HCEC 1CT (cell line): ENCODE measurements at regions not wholly inside any gene's neighbourhood (a gene's known extent, or its start where the extent isn't known, plus 50 kb on each side); places are given as distances from the start of the nearest gene placed in this dataset.
A peak's percentile ranks its signal among the peaks of the same experiment; 100 is the strongest.
"Not testable (repeated sequence)": the region's sequence is repeated elsewhere in the genome, so short reads cannot be mapped to it uniquely, and the experiment has no call there.

ENCODE experiments used
- DNase-seq: peaks from one replicate; pipeline ENCODE4 v3.0.0-alpha.2; 2017

DNA sequence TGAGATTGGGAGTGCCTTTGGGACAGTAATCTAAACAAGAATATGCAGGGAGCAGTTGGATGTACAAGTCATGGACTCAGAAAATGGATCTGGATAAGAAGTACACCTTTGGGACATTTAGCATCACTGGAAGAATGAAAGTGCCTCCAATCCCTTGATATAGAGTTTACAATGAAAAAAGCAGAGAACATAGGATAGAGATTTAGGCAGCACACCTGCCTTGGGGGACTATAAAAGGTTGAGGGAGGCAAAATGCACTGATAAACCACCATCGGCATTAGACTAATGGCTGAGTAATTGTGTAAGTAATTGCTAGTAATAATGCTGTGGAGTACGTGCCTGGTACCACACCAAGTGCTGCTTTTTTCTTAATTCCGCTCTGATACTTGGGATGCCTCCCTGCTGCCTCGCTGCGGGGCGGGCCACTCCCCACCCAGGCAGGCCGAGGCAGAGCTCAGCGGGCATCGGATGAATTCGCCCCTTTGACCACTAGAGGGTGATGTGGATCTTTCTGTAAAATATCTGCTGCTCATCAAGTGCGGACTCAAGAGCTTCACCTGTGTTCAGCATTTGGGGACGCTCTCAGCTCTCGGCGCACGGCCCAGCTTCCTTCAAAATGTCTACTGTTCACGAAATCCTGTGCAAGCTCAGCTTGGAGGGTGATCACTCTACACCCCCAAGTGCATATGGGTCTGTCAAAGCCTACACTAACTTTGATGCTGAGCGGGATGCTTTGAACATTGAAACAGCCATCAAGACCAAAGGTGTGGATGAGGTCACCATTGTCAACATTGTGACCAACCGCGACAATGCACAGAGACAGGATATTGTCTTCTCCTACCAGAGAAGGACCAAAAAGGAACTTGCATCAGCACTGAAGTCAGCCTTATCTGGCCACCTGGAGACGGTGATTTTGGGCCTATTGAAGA, 99.9 kb downstream of the ANKRD18B start:
- DNase-seq = peak; percentile 43

DNA sequence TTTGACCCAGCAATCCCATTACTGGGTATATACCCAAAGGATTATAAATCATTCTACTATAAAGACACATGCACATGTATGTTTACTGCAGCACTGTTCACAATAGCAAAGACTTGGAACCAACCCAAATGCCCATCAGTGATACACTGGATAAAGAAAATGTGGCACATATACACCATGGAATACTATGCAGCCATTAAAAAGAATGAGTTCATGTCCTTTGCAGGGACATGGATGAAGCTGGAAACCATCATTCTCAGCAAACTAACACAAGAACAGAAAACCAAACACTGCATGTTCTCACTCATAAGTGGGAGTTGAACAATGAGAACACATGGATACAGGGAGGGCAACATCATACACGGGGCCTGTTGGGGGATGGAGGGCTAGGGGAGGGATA, 104.3 kb downstream of the ANKRD18B start:
- DNase-seq = not testable (repeated sequence)

DNA sequence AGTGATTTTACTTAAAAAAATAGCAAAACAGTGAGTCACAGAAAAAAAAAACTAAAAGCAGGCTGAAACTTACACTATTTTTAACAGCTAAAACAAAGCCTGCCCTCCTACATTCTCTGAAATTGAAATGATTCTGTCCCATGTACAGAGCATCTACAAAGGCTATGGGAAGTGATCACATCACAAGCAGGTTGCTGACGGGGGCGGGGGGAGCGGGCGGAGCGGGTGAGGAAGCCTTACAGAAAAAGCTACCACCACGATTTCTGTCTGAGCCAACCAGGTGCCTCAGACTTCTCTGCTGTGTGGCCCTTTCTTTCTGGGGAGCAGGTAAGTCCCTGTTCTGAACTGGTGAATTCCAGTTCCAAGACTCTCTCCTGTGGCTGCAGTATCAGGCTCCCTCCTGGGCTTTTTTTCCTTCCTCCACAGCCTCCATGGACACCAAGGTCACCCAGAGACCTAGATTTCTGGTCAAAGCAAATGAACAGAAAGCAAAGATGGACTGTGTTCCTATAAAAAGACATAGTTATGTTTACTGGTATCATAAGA, 104.9 kb downstream of the ANKRD18B start:
- DNase-seq = no peak

DNA sequence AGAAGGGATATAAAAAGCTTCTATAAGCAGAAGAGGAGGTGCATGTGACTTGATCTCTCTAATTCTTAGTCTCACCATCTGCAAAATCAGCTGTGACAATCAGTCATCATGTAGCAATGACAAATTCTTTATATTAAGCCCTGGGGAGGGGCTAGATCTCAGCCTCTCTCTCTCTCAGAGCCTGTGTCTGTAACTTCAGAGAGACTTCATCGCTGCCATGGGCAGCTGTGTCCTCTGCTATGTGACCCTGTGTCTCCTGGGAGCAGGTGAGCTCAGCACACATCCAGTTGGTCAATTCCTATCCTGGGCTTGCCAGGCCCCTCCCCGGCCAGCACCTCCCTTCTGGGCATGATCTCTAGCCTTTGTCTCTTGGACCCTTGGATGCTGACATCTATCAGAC, 109.6 kb downstream of the ANKRD18B start:
- DNase-seq = no peak

DNA sequence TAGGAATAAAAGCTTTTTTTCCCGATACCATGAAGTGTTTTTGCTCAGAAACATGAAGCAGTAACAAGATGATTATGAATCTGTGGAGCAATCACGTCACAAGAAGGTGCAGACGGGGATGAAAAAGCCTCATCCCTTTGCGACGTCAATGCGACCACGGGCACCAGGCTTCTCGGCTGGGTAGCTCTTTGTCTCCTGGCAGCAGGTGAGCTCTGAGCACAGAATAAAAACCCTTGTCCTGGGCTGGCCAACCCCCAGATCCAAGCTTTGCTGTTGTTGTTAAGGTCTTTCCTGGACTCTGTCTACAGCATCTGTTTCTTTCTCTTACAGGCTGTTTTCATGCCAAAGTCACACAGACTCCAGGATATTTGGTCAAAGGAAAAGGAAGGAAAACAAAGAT, 113.8 kb downstream of the ANKRD18B start:
- no peak for DNase-seq

DNA sequence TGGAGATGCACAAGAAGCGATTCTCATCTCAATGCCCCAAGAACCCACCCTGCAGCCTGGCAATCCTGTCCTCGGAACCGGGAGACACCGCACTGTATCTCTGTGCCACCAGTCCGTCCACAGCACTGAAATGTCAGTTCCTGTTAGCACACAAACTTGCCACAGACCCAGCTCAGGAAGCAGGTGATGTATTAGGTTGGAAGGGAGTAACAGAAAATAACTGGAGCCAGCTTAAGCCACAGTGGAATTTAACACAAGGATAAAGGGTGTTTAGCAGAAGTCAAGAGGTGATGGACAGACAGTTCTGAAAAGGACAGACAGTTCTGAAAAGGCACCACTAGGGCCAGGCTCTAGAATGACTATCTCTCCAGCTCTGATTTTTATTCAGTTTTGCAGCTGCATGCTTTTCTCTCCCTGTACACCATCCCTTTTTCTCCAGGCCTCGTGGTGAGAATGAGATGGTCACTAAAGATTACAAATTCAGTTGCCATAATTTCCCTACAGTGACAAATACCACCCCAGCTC, 114.4 kb downstream of the ANKRD18B start:
- no peak for DNase-seq

DNA sequence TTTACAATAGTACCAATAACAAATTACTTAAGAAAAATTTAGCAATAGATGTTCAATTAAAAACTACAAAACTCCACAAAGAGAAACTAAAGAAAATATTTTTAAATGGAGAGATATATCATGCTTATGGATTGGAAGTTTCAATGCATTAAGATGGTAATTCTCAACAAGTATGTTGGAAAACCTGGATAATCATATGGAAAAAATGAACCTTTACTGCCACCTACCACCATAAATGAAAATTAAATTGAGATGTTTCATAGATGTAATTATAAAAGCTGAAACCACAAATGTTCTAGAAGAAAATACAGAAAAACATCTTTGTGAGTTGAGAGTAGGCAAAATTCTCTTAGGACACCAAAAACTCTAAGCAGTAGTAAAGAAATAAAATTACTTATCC, 121.7 kb downstream of the ANKRD18B start:
- no peak for DNase-seq

DNA sequence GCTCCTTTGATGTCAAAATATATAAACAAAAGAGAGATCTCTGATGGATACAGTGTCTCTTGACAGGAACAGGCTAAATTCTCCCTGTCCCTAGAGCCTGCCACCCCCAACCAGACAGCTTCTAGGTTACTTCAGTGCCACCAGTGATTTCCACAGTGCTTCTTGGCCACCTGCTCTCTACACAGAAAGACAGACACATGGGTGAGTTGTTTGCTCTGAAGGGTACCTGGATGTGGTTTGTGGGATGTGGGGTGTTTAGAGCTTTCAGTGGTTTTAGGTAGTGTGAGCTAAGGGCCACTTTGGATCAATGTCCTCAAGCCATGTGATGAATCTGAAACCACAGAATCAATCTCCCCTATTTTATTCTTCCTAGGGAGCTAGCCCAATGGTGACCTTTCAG, 125.4 kb downstream of the ANKRD18B start:
- DNase-seq = no peak

DNA sequence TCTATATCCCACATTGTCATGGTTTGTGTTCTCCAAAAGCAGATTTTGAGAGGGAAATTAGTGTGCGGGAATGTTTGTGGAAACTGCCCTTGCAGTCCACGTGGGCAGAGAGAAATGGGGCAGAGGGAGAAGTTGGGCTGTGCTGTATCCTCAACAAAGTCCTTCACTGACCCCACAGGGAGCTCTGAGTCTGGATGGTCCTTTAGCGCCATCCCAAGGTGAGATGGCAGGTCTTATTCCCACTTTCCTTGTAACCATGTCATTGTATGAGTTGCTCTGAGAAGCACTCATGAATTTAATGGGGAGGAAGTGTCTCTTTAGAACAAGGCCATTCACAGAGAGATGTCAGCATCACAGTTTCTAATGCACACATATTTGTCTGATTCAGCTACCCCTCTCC, 127.1 kb downstream of the ANKRD18B start:
- no peak for DNase-seq

DNA sequence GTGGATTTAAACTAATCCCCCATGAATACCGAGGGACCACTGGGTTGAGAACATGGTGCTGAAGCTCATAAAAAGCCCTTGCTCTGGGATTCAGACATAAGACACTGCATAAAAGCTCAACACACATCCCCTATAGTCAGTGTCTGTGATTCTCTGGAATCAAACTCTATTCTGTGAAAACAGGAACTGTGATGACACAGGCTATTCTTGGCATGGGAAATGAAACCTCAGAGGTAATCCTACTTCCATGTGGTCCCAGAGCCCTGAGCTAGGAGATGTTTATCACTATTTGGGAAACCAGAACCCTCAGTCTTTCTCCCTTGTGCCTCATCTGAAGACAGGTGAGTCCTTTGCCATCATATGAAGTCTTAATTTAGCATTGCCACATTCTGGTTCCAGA, 135.4 kb upstream of the PRSS3 start:
- no peak for DNase-seq

DNA sequence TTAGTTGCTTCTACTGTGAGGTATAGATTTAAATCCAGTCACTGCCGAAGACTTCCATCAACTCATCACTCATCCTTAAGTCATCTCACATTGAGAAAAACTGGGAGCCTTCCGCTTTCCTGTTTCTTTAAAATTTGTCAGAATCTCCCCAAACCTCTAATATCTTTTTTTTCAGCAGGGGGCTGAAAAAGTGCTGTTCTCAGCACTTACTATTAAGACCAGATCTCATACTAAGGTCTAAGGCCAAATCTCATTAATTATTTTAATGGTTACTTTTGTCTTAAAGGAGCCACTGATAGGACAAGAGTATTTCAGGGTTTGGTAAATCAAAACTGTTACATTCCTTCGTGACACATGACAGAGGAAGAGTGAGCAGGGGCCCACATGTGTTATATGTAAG, 134.6 kb upstream of the PRSS3 start:
- no peak for DNase-seq

DNA sequence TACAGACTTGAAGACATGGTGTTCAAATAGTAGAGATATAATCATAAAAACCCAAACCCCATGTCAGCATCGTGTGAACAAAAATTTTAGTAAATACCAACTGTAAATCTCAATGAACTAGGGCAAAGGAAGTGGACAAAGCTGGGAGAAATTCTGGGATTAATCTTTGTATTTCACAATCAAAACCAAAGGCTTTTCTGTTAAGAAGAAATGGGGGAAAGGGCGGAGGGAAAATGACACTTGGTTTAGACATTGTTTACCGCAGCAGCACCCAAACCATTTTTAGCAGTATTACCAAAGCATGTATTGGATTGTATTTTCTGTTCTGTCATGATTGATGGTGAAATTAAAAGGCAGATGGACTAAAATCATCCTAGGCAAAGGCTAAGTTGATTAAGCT, 134.2 kb upstream of the PRSS3 start:
- peak; percentile 42 for DNase-seq

DNA sequence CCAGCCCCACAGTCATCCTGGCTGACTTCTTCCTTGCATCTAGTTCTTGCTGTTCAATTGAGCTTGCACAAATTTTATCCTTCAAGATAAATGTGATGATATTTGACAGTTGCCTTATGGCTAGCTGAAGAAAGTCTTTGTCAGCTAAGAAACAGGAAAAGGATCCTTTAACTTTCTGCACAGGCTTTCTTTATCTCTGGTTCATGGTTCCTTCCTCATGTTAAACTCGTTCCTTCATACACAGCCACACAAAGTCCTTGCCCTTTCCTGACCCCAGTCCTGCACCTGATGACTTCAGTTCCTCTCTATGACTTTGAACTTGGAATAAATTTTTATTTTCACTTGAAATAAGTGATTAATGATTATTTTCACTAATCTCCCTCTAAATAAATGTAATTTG, 132.5 kb upstream of the PRSS3 start:
- no peak for DNase-seq

DNA sequence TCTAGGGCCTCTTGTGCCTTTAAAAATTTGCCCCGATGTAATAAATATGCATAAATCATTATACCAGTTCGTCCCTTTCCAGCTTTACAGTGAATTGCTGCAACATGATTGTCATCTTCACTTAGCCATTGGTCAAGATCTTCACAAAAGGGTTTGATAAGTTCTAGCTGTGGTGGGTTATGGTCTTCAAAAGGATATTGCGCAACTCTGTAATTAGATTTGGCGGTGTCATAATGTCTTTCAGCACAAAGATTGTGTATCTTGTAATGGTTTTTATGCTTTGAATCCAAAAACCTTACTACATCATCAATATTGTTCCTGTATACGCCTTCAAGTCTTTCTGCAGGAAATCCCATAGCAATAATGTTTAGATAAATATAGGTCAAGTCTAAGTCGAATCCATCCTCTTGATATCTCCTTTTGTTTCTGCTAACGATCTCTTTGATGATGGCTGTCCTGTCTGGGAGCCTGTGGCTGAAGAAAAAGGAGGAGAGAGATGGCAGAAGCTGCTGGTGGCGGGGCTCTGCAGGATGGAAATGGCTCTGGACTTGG, 119.1 kb upstream of the PRSS3 start:
- DNase-seq = not testable (repeated sequence)

DNA sequence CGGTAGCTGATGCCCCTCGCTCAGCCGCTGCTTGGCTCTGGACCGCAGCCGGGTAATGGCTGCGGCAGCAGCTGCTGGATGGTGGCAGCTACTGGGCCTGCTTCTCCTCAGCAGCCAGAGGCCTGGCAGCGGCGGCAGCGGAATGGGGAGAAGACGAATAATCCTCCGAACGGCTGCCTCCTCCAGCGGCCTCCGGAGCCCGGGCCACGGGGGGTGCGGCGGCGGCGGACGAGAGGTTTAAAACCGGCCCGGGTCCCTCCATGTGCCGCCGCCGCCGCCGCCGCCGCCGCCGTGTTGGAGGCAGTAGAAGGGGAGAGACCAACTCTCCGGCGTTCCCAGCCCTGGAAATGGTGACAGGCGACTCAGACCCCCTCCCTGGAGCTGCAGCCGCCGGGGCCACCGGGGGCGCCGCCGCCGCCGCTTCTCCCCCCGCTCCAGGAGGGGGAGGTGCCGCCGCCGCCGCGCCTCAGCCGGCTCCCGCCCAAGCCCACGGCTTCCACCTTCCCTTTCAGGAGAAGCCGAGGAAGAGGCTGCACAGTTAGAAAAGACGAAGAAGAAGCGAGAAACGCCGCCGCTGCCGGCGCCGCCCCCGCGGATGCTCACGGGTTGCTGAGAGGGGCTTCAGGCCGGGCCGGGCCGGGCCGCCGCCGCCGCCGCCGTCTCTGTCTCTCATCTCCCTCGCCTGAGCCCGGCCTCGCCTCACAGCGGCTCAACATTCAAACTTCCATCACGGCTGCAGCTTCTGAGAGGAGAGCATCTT, 118.4 kb upstream of the PRSS3 start:
- no peak for DNase-seq

DNA sequence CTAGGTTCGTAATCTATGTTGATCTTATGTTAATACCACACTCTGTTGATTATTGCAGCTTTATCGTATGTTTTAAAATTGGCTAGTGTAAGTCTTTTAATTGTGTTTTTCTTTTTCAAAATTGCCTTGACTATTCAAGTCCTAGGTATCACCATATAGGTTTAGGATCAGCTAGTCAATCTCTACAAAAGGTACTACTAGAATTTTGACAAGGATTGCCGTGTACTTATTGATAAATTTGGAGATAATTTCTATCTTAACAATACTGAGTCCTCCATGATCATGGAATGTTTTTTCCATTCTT, 117.9 kb upstream of the PRSS3 start:
- no peak for DNase-seq

DNA sequence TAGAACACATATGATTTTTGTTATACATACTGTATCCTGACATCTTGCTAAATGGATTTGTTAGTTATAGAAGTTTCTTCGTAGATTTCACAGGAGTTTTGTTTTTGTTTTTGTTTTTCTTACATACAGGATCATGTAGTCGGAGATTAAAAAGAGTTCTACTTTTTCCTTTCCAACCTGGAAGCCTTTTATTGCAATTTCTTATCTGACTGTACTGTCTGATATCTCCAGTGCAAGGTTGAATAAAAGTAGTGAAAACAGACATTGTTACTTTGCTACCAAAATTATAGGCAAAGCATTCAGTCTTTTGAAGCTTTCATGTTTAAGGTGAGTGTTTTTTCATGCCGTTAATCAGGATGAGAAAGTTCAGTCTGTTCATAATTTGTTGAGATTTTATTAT, 117.4 kb upstream of the PRSS3 start:
- no peak for DNase-seq

DNA sequence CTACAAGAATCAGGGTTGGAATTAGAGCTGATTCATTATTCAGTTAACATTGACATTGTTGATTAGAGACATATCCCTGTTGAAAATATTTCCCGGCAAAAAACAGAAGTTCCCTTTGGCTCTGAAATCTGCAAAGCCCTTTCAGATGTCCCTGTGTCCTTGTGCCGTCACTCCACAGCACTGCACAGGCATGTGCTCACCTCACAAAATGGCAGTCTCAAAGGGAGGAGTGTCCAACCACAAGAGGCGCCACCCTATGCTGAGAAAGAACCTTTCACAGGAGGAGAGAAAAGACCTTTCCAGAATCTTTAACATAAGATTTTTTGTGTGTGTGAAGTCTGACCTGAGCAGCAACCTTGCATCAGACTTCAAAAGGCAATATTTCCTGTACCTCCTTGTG, 112.8 kb upstream of the PRSS3 start:
- no peak for DNase-seq

DNA sequence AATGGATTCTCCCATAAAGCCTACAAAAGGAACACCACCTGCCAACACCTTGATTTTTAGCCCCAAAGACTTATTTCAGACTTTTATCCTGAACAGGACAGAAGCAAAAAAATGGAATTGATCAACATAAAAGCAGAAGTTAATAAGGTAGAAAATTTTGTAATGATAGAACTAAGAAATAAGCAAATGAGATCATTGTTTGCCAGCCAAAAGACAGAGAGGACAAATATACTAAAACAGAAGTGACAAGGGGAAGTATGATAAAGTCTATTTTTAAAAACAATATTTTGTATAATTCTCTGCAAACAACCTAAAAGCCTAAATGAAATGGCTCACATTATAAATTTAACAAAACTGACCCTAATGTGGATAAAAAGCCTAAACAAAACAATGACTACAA, 110.5 kb upstream of the PRSS3 start:
- no peak for DNase-seq

DNA sequence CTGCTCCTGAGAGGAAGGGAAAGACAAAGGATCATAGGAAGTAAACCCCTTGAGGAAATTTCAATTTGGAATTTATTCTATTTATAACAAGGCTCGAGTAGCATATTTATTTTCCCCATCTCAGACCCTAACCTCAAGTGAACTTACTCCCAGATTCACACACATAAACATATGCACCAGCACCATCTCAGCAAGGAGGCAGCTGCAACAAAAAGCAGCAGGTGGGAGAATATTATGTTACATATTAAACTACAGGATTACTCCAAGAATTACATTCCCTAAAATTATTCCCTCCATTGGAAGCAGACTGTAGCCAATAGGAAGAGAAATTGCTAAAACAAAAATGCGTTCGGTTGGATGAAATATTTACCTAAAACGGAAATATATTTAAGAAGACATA, 108.4 kb upstream of the PRSS3 start:
- no peak for DNase-seq

DNA sequence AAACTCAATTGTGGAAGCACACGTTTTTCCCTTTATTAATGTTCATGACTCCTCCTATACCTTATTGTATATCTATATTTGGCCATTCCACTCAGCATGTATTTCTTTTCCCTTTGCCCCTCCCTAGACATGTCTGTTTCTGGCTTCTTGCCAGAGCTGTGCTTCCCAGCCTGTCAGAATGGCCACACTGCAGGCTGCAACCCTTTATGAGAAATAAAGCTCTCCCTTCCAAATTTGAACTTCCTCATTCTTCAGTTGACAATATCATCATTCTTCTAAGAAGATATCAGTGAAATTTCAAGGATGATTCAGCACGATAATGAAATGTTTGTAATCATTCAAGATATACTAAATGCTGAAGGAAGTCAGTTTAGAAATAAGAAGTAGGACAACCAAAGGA, 107.6 kb upstream of the PRSS3 start:
- no peak for DNase-seq

DNA sequence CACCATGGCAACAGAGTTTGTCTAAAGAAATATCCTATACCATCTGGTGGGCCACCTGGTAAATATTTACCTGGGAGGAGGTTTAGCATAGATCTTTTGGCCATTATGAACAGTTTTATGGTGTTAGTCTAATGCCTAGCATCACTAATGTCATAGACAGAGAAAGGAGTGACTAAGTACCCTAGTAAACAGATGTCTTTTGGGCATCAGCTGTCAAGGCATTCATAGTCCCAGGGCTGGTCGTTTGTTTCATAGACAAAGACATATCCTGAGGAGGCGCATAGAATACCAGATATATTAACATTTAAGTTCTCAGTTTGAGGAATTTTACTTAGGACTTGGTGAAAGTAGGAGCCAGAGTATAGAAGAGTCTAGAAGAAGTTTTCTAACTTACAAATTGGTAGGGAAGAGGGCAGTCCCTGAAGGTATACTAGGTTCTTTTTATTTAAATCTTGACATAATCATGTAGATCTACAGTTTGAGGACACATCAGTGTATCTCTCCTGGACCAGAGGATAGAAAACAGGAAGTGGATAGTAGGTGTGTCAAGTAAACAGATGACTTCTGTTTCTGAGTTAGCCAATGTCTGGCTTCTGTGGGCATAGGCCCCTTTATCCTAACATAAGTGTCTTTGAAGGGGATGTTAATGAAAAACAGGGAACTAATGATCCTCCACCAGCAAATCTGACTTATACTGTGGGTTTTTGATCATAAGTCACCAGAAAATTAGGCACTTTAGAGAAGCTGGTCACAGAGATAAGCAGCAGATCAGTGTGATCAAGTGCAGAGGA, 105.0 kb upstream of the PRSS3 start:
- DNase-seq = no peak

DNA sequence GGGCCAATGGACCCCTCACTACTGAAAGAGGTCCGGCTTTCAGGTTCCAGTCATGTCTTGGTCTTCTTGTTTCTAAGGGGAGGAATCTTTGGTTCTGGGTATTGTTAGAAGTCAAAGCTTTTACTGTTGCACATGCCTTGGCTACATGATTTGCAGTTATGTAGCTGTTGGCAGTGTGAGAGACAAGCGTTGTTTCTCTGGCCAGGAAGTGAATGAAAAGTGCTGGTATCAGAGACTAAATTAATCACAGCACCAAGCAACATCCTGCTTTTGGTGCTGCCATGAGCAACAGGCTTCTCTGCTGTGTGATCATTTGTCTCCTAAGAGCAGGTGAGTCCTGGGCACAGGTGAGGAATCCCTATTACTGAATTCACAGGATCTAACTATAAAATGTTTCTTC, 100.1 kb upstream of the PRSS3 start:
- DNase-seq = no peak
